Parathyroid adenoma (tissue), 2 donors: ENCODE measurements at regions not wholly inside any gene's neighbourhood (a gene's known extent, or its start where the extent isn't known, plus 50 kb on each side); places are given as distances from the start of the nearest gene placed in this dataset.

Experiments used
- H2AFZ ChIP-seq: fragments of 300-600 bp; sonication (generic); one replicate; pipeline ENCODE4 v1.7.0; 2017; ENCODE audit warnings: antibody characterized with exemption, mild to moderate bottlenecking
- H3K27ac ChIP-seq: fragments of 300-600 bp; sonication (generic); one replicate; pipeline ENCODE4 v1.7.0; 2017
- H3K27me3 ChIP-seq: fragments of 300-600 bp; sonication (generic); one replicate; pipeline ENCODE4 v1.7.0; 2017; ENCODE audit warnings: low read length; ENCODE audit not compliant: control insufficient read depth, insufficient read depth
- H3K36me3 ChIP-seq: fragments of 300-600 bp; sonication (generic); one replicate; pipeline ENCODE4 v1.7.0; 2017; ENCODE audit warnings: low read length; ENCODE audit not compliant: control insufficient read depth, insufficient read depth
- H3K4me1 ChIP-seq: fragments of 300-600 bp; sonication (generic); one replicate; pipeline ENCODE4 v1.7.0; 2017; ENCODE audit warnings: control low read depth
- H3K4me2 ChIP-seq: fragments of 300-600 bp; sonication (generic); one replicate; pipeline ENCODE4 v1.7.0; 2017; ENCODE audit warnings: low read length
- H3K4me3 ChIP-seq: fragments of 300-600 bp; sonication (generic); one replicate; pipeline ENCODE4 v1.7.0; 2017; ENCODE audit warnings: low read depth, low read length
- H3K79me2 ChIP-seq: fragments of 300-600 bp; sonication (generic); one replicate; pipeline ENCODE4 v1.7.0; 2017; ENCODE audit warnings: control low read depth
- H3K9ac ChIP-seq: fragments of 300-600 bp; sonication (generic); one replicate; pipeline ENCODE4 v1.7.0; 2017; ENCODE audit warnings: mild to moderate bottlenecking
- H3K9me3 ChIP-seq: fragments of 300-600 bp; sonication (generic); one replicate; pipeline ENCODE4 v1.7.0; 2017; ENCODE audit warnings: low read length; ENCODE audit not compliant: control insufficient read depth
- CTCF ChIP-seq: fragments of 300-600 bp; sonication (generic); IDR thresholded peaks from one replicate; pipeline ENCODE4 v1.7.0; 2017; ENCODE audit warnings: antibody characterized with exemption, mild to moderate bottlenecking
- donor health status: primary hyperparathyroidism.

- Histone ChIP-seq H3K27ac (no peak overlapping the region), H3K9ac (no peak overlapping the region), H3K4me1 (no peaks in the 10 kb centered on the region), H3K36me3 (no peaks in the 10 kb centered on the region), H3K27me3 (no peaks in the 10 kb centered on the region), H2AFZ (no peak overlapping the region), H3K4me3 (no peak overlapping the region), H3K79me2 (no peaks in the 10 kb centered on the region), H3K9me3 (no peaks in the 10 kb centered on the region), H3K4me2 (no peak overlapping the region)
- no peak for TF ChIP-seq CTCF
These were observed 92.9 kb upstream of the SYNDIG1 start for GRCh38 chr20:24376311-24377099.

GRCh38 chr20:24373372-24373771, 96.1 kb upstream of the SYNDIG1 start:
- Histone ChIP-seq H3K4me2 (no peak overlapping the region), H3K27ac (no peak overlapping the region), H3K79me2 (no peaks in the 10 kb centered on the region), H3K4me3 (no peak overlapping the region), H2AFZ (no peak overlapping the region), H3K9me3 (no peaks in the 10 kb centered on the region), H3K9ac (no peak overlapping the region), H3K27me3 (no peaks in the 10 kb centered on the region), H3K36me3 (no peaks in the 10 kb centered on the region), H3K4me1 (no peaks in the 10 kb centered on the region)
- no peak for TF ChIP-seq CTCF

- no peaks in the 10 kb centered on the region for H3K79me2 ChIP-seq
- no peaks in the 10 kb centered on the region for H3K27me3 ChIP-seq
- no peak overlapping the region for H2AFZ ChIP-seq
- H3K9ac ChIP-seq = no peak overlapping the region
- H3K27ac ChIP-seq = no peak overlapping the region
- H3K4me1 ChIP-seq = no peaks in the 10 kb centered on the region
- H3K9me3 ChIP-seq = no peaks in the 10 kb centered on the region
- TF ChIP-seq CTCF = no peak
- H3K4me3 ChIP-seq = no peak overlapping the region
- H3K4me2 ChIP-seq = no peak overlapping the region
- H3K36me3 ChIP-seq = no peaks in the 10 kb centered on the region
These were observed 98.3 kb upstream of the SYNDIG1 start for GRCh38 chr20:24370911-24371695.

- no peaks in the 10 kb centered on the region for H3K79me2 ChIP-seq
- no peaks in the 10 kb centered on the region for H3K27me3 ChIP-seq
- no peak overlapping the region for H3K4me3 ChIP-seq
- H2AFZ ChIP-seq = no peak overlapping the region
- H3K9ac ChIP-seq = no peak overlapping the region
- H3K4me2 ChIP-seq = no peak overlapping the region
- no peaks in the 10 kb centered on the region for H3K9me3 ChIP-seq
- H3K27ac ChIP-seq = no peak overlapping the region
- TF ChIP-seq CTCF = no peak
- H3K4me1 ChIP-seq = no peaks in the 10 kb centered on the region
- no peaks in the 10 kb centered on the region for H3K36me3 ChIP-seq
These were observed 99.2 kb upstream of the SYNDIG1 start for GRCh38 chr20:24370249-24370648.
